SHP77 treated with DMSO at 0.1 percent for 48 hours (cell line): ENCODE measurements at regions not wholly inside any gene's neighbourhood (a gene's known extent, or its start where the extent isn't known, plus 50 kb on each side); places are given as distances from the start of the nearest gene placed in this dataset.
"Not testable (repeated sequence)": the region's sequence is repeated elsewhere in the genome, so short reads cannot be mapped to it uniquely, and the experiment has no call there.

ENCODE experiments used
- DNase-seq: peaks from one replicate; lab custom pipeline; 2025; lab: John Stamatoyannopoulos, UW

- no peak for DNase-seq
These were observed 140.3 kb downstream of the NR2F2 start for GRCh38 chr15:96470681-96471310.

- no peak for DNase-seq
These were observed 142.2 kb downstream of the NR2F2 start for GRCh38 chr15:96472681-96473080.

GRCh38 chr15:96473556-96473955, 143.1 kb downstream of the NR2F2 start:
- no peak for DNase-seq

GRCh38 chr15:96474231-96474664, 143.7 kb downstream of the NR2F2 start:
- no peak for DNase-seq

GRCh38 chr15:96477227-96477626, 146.7 kb downstream of the NR2F2 start:
- no peak for DNase-seq

DNA sequence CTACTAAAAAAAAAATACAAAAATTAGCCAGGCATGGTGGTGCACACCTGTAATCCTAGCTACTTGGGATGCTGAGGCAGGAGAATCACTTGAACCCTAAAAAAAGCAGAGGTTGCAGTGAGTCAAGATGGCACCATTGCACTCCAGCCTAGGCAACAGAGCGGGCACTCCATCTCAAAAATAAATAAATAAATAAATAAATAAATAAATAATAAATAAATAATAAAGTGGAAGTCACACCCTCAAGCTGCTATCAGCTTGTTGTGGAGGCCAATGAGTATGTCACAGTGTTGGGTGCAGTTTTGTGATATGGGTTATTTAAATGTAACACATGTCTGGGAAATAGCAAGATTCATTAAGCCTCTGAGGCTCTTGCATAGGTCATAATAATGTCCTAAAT, 153.9 kb downstream of the NR2F2 start:
- not testable (repeated sequence) for DNase-seq

- no peak for DNase-seq
These were observed 154.3 kb downstream of the NR2F2 start for GRCh38 chr15:96484830-96485229.

DNA sequence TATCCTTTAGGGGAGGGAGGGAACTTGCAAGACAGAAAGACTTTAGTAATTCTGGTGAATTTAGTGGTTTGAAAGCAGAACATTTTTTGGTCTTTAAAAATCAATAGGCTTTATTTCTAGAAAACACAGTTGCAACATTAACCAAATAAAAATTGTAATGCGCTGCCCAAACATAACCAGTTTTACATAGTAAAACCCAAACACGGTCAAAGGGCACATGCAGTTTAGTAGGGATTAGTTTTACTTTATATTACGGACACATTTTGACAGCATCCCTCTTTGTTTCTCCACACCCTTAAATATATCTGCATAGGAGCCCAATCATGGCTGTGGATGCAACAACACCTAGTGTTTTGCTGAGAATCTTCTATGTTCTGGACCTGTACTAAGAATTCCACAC, 156.7 kb downstream of the NR2F2 start:
- DNase-seq: no peak

DNA sequence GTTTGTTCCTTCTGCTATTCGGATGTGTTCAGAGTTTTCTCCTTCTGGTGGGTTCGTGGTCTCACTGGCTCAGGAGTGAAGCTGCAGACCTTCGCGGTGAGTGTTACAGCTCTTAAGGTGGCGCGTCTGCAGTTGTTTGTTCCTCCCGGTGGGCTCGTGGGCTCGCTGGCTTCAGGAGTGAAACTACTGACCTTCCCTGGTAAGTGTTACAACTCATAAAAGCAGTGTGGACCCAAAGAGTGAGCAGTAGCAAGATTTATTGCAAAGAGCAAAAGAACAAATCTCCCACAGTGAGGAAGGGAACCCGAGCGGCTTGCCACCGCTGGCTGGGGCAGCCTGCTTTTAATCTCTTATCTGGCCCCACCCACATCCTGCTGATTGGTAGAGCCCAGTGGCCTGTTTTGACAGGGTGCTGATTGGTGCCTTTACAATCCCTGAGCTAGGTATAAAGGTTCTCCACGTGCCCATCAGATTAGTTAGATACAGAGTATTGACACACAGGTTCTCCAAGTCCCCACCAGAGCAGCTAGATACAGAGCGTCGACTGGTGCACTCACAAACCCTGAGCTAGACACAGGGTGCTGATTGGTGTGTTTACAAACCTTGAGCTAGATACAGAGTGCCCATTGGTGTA, 160.7 kb downstream of the NR2F2 start:
- not testable (repeated sequence) for DNase-seq

- DNase-seq: not testable (repeated sequence)
These were observed 161.5 kb downstream of the NR2F2 start for GRCh38 chr15:96491700-96492644.

DNA sequence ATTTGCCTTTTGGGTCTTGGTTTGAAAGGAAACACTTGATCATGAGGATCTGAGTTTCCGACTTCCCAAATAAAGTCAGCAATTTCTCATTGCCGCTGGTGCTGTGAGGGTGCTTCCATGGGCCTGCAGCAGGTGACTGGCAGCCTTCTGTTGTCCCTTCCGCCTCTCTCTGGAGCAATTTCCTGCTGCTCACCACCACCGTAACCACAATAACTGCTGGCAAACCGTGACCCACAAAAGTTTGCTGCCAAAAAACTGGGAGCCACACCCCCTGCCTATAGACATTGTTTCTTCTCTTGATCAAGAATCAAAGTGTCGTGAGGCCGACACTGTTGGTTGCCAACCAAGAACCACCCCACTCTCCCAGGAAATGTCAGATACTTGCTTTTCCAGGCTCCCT, 164.0 kb downstream of the NR2F2 start:
- DNase-seq: no peak

- DNase-seq: no peak
These were observed 164.9 kb downstream of the NR2F2 start for GRCh38 chr15:96495386-96495785.

DNA sequence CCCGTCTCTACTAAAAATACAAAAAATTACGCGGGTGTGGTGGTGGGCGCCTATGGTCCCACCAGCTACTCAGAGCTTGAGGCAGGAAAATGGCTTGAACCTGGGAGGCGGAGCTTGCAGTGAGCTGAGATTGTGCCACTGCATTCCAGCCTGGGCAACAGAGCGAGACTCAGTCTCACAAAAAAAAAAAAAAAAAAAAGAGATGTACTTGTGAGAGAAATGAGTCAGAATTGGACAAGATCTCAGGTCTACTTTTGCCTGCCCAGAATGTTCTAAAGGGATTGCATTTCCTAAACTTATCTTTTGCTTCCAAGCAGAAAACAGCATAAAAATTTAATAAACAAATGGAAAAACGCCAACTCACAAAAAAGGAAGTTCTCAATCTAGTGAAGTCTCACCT, 167.5 kb downstream of the NR2F2 start:
- DNase-seq: no peak

GRCh38 chr15:96500508-96500907, 170.0 kb downstream of the NR2F2 start:
- no peak for DNase-seq

DNA sequence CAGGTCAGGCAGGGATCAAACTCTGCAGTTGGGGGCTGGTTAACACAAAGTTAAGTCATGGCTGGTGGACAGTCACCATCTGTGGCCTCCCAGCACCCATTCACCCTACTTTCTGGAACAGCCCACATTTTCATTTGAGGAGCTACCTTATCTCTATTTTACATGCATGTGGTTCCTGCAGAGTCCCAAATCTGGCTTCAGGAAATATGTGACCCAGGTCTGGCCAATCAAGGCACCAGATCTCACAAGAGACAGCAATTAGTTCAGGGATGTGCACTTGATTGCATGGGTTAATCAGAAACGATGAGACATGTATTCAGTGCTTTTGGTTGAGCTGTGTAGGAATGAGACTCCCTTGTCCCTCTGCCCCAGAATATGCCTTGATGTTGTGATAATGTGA, 170.9 kb downstream of the NR2F2 start:
- no peak for DNase-seq

DNA sequence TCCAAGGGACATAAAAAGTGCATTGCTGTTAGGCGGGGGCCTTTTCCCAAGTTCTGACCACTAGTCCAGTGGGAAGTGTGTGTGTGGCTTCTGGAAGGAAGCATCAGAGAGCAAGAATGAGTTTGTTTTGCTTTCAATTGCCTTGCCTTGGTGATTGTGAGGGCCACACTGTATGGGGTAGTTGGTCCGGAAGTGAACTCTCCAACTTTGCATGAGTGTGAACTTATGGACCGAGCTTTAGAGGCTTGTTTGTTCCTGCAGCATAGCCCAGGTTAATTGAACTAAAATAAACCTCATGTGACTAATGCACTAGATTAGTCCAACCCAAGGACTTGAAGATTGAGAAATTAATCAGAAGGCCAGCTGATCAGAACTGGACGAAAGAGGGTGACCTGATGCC, 171.7 kb downstream of the NR2F2 start:
- DNase-seq: no peak

DNA sequence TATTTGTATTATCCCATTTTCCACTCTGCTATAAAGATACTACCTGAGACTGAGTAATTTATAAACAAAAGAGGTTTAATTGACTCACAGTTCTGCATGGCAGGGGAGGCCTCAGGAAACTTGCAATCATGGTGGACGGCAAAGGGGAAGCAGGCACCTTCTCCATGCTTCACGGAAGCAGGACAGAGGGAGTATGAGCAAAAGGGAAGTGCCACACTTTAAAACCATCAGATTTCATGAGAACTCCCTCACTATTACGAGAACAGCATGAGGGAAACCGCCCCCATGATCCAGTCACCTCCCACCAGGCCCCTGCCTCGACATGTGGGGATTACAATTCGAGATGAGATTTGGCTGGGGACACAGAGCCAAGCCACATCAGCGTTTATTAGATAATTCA, 172.8 kb downstream of the NR2F2 start:
- DNase-seq: no peak

DNA sequence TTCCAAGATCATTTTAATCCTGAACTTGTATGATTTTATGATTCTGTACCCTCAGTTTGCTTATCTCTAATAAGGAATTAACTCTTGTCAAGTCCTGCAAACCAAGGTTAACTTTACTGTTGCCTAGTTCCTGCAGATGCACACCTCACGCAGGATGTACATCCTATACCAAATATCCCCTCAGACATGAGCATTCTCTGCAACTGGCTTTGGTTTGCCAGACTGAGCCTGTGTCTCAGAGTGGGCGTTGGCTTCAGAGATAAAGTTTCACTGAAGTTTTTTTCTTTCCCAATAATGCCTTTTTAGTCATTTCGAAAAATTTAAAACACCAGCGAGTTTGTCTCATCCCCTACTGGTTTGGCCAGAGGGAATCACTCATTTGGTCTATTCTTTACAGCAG, 173.9 kb downstream of the NR2F2 start:
- DNase-seq: no peak

- no peak for DNase-seq
These were observed 174.5 kb downstream of the NR2F2 start for GRCh38 chr15:96505014-96505413.

- no peak for DNase-seq
These were observed 184.2 kb downstream of the NR2F2 start for GRCh38 chr15:96514607-96515285.

- DNase-seq: no peak
These were observed 184.9 kb downstream of the NR2F2 start for GRCh38 chr15:96515371-96515770.

DNA sequence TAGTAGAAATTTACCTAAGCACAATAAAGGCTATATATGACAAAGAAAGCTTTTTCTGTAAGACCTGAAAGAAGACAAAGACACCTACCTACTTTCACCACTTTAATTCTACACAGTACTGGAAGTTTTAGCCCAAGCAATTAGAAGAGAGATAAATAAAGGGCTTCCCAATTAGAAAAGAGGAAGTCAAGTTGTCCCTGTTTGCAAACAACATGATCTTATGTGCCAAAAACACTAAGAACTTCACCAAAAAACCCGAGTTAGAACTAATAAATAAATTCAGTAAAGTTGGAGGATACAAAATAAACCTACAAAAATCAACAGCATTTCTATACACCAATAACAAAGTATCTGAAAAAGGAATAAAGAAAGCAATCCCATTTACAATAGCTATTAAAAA, 190.9 kb downstream of the NR2F2 start:
- DNase-seq: no peak
